NB4 (cell line): ENCODE measurements at regions not wholly inside any gene's neighbourhood (a gene's known extent, or its start where the extent isn't known, plus 50 kb on each side); places are given as distances from the start of the nearest gene placed in this dataset.

Experiments used
- CTCF ChIP-seq: IDR thresholded peaks from one replicate; pipeline ENCODE4 v1.5.1; 2012; ENCODE audit warnings: low read depth, low read length
- MAX ChIP-seq: IDR thresholded peaks from 2 replicates; pipeline ENCODE4 v1.6.1; 2011; ENCODE audit warnings: low read depth, low read length
- MYC ChIP-seq: IDR thresholded peaks from 2 replicates; pipeline ENCODE4 v1.6.1; 2011; ENCODE audit warnings: low read depth, low read length
- POLR2A ChIP-seq: IDR thresholded peaks from 2 replicates; pipeline ENCODE4 v1.6.1; 2011; ENCODE audit warnings: mild to moderate bottlenecking; ENCODE audit not compliant: insufficient read length; ENCODE audit errors: extremely low read depth

- TF ChIP-seq CTCF (no peak), POLR2A (no peak), MYC (no peak), MAX (no peak)
Measured at GRCh38 chr6:109297406-109298110, 84.7 kb downstream of the CD164 start.
